AG09319 (cell line): ENCODE measurements at regions not wholly inside any gene's neighbourhood (a gene's known extent, or its start where the extent isn't known, plus 50 kb on each side); places are given as distances from the start of the nearest gene placed in this dataset.
"Not testable (repeated sequence)": the region's sequence is repeated elsewhere in the genome, so short reads cannot be mapped to it uniquely, and the experiment has no call there.

Experiments used
- DNase-seq: peaks from one replicate; pipeline ENCODE4 v3.0.0-alpha.2; 2010; ENCODE audit warnings: low read depth; ENCODE audit errors: extremely low read depth
- CTCF ChIP-seq: IDR thresholded peaks from 2 replicates; pipeline ENCODE4 v1.5.1; 2011; ENCODE audit warnings: low read depth, mild to moderate bottlenecking, inconsistent platforms, low read length, moderate library complexity

GRCh38 chr15:69699096-69699495, 246.5 kb downstream of the RPLP1 start:
- no peak for DNase-seq
- TF ChIP-seq CTCF: no peak

GRCh38 chr15:69700380-69700779, 247.8 kb downstream of the RPLP1 start:
- DNase-seq: no peak
- TF ChIP-seq CTCF: no peak

DNA sequence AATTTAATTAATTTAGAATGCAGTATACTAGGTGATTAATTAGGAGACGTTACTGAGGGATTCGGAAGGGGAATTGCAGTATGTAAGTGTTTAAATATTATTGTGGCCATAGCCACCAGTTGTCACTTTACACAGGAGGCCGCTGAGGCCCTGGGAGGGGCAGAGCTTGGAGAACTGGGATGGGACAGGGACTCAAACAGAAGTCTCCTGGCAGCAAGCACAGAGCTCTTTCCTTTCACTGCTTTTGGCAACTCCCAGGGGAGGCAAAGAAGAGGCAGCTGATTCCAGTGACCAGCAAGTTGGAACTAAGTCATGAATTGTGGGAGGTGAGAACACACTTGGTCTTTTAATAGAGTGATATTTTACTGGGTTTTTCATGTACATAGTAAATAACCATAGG, 248.6 kb downstream of the RPLP1 start:
- DNase-seq: no peak
- TF ChIP-seq CTCF: no peak

DNA sequence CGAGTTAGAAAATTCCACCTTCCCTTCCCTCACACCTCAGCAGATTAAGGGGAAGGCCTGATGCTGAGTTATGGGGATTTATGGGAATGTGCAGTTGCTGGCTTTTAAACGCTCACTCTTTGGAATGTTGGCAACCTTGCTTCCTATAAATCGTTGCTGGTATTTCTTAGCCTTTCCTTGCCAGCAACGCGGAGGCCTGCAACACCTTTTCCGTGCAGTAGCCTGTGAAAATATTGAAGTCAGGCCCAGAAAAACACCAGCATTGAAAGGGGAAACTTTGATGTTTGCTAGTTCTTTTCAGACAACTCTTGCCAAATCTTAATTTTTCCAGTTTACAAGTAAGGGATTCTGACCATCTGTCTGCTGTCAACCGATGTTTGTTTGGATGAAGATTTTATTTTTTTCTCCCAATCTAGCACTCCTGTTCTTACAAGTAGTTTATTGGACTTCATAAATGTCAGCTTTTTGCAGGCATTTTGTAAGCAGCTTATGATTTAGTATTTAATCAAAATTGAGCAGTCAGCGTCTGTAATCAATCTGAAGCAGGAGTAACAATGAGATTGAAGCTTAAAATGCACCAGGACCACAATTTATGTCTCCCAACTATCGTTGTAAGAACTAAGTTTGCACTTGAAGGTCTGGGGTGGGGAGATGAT, 251.0 kb downstream of the RPLP1 start:
- no peak for TF ChIP-seq CTCF
- no peak for DNase-seq

DNA sequence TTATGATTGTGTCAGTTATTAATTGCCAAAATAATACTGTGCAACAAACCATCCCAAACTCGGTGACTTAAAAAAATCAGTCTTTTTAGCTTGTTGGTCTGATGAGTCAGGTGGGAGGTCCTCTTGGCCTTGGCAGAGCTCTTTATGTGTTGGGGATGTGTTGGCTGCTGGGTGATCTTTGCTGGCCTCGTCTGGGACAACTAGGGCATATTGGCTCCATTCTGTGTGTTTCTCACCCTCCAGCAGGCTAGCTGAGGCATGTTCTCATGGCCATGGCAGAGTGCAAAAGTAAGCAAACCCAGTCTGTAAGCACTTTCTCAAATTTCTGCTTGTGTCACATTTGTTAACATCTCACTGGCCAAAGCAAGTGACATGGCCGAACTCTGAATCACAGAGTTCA, 251.6 kb downstream of the RPLP1 start:
- DNase-seq: no peak
- no peak for TF ChIP-seq CTCF

DNA sequence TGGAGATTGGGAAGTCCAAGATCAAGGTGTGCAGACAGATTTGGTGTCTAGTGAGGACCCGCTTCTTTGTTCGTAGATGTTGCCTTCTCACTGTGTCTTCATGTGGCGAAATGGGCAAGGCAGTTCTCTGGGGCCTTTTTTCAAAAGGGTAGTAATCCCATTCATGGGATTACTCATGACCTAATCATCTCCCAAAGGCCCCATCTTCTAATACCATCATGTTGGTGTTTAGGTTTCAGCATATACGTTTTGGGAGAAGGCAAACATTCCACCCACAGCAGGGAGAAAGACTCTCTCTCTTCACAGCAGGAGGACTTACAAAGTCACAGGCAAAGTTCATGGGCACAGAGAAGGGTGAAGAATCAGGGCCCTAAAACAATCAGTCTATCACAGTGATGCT, 252.1 kb downstream of the RPLP1 start:
- no peak for DNase-seq
- TF ChIP-seq CTCF: no peak

- TF ChIP-seq CTCF: no peak
- DNase-seq: no peak
Observed at GRCh38 chr15:69706353-69707097, 253.9 kb downstream of the RPLP1 start.

DNA sequence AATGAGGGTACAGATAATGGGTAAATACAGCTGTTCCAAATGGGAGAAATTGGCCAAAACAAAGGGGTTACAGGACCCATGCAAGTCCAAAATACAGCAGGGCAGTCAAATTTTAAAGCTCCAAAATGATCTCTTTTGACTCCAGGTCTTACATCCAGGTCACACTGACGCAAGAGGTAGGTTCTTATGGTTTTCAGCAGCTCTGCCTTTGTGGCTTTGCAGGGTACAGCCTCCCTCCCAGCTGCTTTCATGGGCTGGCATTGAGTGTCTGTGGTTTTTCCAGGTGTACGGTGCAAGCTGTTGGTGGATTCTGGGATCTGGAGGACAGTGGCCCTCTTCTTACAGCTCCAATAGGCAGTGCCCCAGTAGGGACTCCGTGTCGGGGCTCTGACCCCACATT, 254.6 kb downstream of the RPLP1 start:
- not testable (repeated sequence) for DNase-seq

GRCh38 chr15:69708436-69709122, 256.0 kb downstream of the RPLP1 start:
- DNase-seq: not testable (repeated sequence)
